Fibroblast of pulmonary artery (primary cell): ENCODE measurements at regions not wholly inside any gene's neighbourhood (a gene's known extent, or its start where the extent isn't known, plus 50 kb on each side); places are given as distances from the start of the nearest gene placed in this dataset.
"Not testable (repeated sequence)": the region's sequence is repeated elsewhere in the genome, so short reads cannot be mapped to it uniquely, and the experiment has no call there.

Source experiments
- DNase-seq: peaks from one replicate; pipeline ENCODE4 v3.0.0-alpha.2; 2010; ENCODE audit warnings: low read depth
- H3K4me3 ChIP-seq: replicated peaks from 2 replicates; pipeline ENCODE4 v1.5.1; 2011; ENCODE audit warnings: low read depth, mild to moderate bottlenecking, control low read depth, low read length, moderate library complexity
- CTCF ChIP-seq: IDR thresholded peaks from 2 replicates; pipeline ENCODE4 v1.5.1; 2011; ENCODE audit warnings: mild to moderate bottlenecking, control low read depth, low read length, inconsistent platforms; ENCODE audit errors: missing control alignments

- no peak for TF ChIP-seq CTCF
- no peak for DNase-seq
Observed at GRCh38 chr3:101970212-101970611, 120.9 kb downstream of the NFKBIZ start.

GRCh38 chr3:101970905-101971304, 121.6 kb downstream of the NFKBIZ start:
- no peak overlapping the region for H3K4me3 ChIP-seq
- TF ChIP-seq CTCF: no peak
- DNase-seq: no peak

More at GRCh38 chr3:101970212-101970611, 120.9 kb downstream of the NFKBIZ start:
- no peak overlapping the region for H3K4me3 ChIP-seq

GRCh38 chr3:101972430-101973162, 123.3 kb downstream of the NFKBIZ start:
- TF ChIP-seq CTCF: no peak
- H3K4me3 ChIP-seq: no peak overlapping the region
- DNase-seq: no peak

- TF ChIP-seq CTCF: no peak
- H3K4me3 ChIP-seq: no peak overlapping the region
- no peak for DNase-seq
Observed at GRCh38 chr3:101973163-101973505, 123.8 kb downstream of the NFKBIZ start.

GRCh38 chr3:101975415-101975814, 126.1 kb downstream of the NFKBIZ start:
- not testable (repeated sequence) for H3K4me3 ChIP-seq, DNase-seq

- DNase-seq: peak; percentile 36
- no peak for TF ChIP-seq CTCF
Observed at GRCh38 chr3:101976473-101976872, 127.2 kb downstream of the NFKBIZ start.

GRCh38 chr3:101978348-101978747, 129.0 kb downstream of the NFKBIZ start:
- no peak for DNase-seq
- no peak for TF ChIP-seq CTCF
- no peak overlapping the region for H3K4me3 ChIP-seq

More at GRCh38 chr3:101976473-101976872, 127.2 kb downstream of the NFKBIZ start:
- H3K4me3 ChIP-seq: no peak overlapping the region
